ENCODE measurements at regions not wholly inside any gene's neighbourhood (a gene's known extent, or its start where the extent isn't known, plus 50 kb on each side); places are given as distances from the start of the nearest gene placed in this dataset.
"Not testable (repeated sequence)": the region's sequence is repeated elsewhere in the genome, so short reads cannot be mapped to it uniquely, and the experiment has no call there.

DNA sequence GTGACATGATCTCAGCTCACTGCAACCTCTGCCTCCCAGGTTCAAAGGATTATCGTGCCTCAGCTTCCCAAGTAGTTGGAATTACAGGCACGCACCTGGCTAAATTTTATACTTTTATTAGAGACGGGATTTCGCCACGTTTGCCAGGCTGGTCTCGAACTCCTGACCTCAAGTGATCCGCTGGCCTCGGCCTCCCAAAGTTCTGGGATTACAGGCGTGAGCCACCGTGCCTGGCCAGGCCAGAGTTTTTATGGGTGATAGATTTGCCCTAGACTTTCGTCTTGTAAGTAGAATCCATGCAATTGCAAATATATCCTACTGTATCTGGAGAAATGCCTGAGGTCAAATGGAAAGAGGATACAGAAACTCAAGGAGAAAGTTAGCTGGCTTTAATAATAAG, 819.9 kb upstream of the SLITRK1 start:
- peaks cover 11% of the 10 kb centered on the region for H3K36me3 Mint-ChIP-seq
- no peak overlapping the region for H3K4me3 Mint-ChIP-seq
- no peaks in the 10 kb centered on the region; the same call in 1 of the 2 replicates for H3K4me1 Mint-ChIP-seq
- H3K27me3 Mint-ChIP-seq (ENCODE audit: low read depth) = no peaks in the 10 kb centered on the region
- peaks cover 19% of the 10 kb centered on the region for H3K9me3 Mint-ChIP-seq
- TF ChIP-seq CREB1 (CRISPR knock-in tag; IDR thresholded peaks at IDR 0.05) (no peak), ZNF396 (CRISPR knock-in tag; IDR thresholded peaks at IDR 0.05; ENCODE audit: borderline replicate concordance) (no peak), IRF2 (CRISPR knock-in tag; IDR thresholded peaks at IDR 0.05; ENCODE audit: borderline replicate concordance, low read depth) (no peak), FOXK1 (CRISPR knock-in tag; IDR thresholded peaks at IDR 0.05) (no peak)
- ChIA-PET POLR2A (no interaction called here), CTCF (no interaction called here)
- ATAC-seq = no peak
- no peak for DNase-seq (ENCODE audit: low spot score)
- H3K27ac Mint-ChIP-seq = no peak overlapping the region

DNA sequence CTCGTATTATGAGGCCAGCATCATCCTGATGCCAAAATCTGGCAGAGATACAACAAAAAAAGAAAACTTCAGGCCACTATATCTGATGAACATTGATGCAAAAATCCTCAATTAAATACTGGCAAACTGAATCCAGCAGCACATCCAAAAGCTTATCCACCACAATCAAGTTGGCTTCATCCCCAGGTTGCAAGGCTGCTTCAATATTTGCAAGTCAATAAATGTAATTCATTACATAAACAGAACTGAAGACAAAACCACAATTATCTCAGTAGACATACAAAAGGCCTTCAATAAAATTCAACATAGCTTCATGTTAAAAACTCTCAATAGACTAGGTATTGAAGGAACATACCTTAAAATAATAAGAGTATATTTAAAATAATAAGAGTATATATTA, 815.3 kb upstream of the SLITRK1 start:
- H3K4me1 Mint-ChIP-seq; ATAC-seq; POLR2A ChIA-PET; H3K4me3 Mint-ChIP-seq; H3K27ac Mint-ChIP-seq; DNase-seq (ENCODE audit: low spot score); H3K27me3 Mint-ChIP-seq (ENCODE audit: low read depth); CTCF ChIA-PET: not testable (repeated sequence)
- Mint-ChIP-seq H3K9me3 (peaks cover 19% of the 10 kb centered on the region), H3K36me3 (peaks cover 11% of the 10 kb centered on the region)

DNA sequence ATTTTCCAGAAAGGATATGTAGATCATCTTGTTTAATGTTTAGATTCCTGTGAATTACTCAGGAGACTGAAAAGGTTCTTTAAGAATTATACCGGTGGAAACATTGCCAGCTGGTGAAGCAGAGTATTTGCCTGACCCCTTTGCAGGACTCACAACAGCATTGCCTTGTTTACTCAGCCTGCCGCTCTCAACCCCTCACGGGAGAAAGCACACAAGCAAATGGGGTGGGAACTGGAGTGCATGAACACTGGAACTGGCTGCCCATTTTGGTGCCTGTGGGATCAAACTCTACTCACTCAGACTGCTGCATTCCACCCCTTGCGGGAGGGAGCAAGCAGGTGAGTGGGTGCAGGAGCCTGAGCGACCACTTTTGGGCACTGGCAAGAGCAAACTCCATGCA, 804.7 kb upstream of the SLITRK1 start:
- ChIA-PET POLR2A (no interaction called here), CTCF (no interaction called here)
- Mint-ChIP-seq H3K9me3 (no peaks in the 10 kb centered on the region), H3K36me3 (no peaks in the 10 kb centered on the region), H3K4me3 (no peak overlapping the region), H3K4me1 (no peaks in the 10 kb centered on the region), H3K27ac (no peak overlapping the region), H3K27me3 (ENCODE audit: low read depth) (no peaks in the 10 kb centered on the region)
- no peak for ATAC-seq
- no peak for DNase-seq (ENCODE audit: low spot score)
- TF ChIP-seq ZNF263 (CRISPR knock-in tag; IDR thresholded peaks at IDR 0.05; ENCODE audit: low read depth) (no peak), SOX15 (CRISPR knock-in tag; IDR thresholded peaks at IDR 0.05) (no peak), TEAD1 (CRISPR knock-in tag; IDR thresholded peaks at IDR 0.05) (no peak), TCF7 (CRISPR knock-in tag; IDR thresholded peaks at IDR 0.05; ENCODE audit: low read depth) (no peak), GRHL2 (CRISPR knock-in tag; IDR thresholded peaks at IDR 0.05; ENCODE audit: insufficient replicate concordance, severe bottlenecking) (no peak), TEAD4 (CRISPR knock-in tag; IDR thresholded peaks at IDR 0.05) (no peak), ZBTB21 (CRISPR knock-in tag; IDR thresholded peaks at IDR 0.05; ENCODE audit: borderline replicate concordance) (no peak)
- TF ChIP-seq, protein P1, sequence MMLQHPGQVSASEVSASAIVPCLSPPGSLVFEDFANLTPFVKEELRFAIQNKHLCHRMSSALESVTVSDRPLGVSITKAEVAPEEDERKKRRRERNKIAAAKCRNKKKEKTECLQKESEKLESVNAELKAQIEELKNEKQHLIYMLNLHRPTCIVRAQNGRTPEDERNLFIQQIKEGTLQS (CRISPR knock-in tag; conservative IDR thresholded peaks at IDR 0.05) = no peak
- TF ChIP-seq, protein P2, sequence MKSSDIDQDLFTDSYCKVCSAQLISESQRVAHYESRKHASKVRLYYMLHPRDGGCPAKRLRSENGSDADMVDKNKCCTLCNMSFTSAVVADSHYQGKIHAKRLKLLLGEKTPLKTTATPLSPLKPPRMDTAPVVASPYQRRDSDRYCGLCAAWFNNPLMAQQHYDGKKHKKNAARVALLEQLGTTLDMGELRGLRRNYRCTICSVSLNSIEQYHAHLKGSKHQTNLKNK (CRISPR knock-in tag; IDR thresholded peaks at IDR 0.05) = no peak
- TF ChIP-seq, protein P3, sequence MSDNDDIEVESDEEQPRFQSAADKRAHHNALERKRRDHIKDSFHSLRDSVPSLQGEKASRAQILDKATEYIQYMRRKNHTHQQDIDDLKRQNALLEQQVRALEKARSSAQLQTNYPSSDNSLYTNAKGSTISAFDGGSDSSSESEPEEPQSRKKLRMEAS (CRISPR knock-in tag; IDR thresholded peaks at IDR 0.05) = no peak
- TF ChIP-seq, protein P4, sequence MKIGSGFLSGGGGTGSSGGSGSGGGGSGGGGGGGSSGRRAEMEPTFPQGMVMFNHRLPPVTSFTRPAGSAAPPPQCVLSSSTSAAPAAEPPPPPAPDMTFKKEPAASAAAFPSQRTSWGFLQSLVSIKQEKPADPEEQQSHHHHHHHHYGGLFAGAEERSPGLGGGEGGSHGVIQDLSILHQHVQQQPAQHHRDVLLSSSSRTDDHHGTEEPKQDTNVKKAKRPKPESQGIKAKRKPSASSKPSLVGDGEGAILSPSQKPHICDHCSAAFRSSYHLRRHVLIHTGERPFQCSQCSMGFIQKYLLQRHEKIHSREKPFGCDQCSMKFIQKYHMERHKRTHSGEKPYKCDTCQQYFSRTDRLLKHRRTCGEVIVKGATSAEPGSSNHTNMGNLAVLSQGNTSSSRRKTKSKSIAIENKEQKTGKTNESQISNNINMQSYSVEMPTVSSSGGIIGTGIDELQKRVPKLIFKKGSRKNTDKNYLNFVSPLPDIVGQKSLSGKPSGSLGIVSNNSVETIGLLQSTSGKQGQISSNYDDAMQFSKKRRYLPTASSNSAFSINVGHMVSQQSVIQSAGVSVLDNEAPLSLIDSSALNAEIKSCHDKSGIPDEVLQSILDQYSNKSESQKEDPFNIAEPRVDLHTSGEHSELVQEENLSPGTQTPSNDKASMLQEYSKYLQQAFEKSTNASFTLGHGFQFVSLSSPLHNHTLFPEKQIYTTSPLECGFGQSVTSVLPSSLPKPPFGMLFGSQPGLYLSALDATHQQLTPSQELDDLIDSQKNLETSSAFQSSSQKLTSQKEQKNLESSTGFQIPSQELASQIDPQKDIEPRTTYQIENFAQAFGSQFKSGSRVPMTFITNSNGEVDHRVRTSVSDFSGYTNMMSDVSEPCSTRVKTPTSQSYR (CRISPR knock-in tag; IDR thresholded peaks at IDR 0.05) = no peak
- TF ChIP-seq, protein P5, sequence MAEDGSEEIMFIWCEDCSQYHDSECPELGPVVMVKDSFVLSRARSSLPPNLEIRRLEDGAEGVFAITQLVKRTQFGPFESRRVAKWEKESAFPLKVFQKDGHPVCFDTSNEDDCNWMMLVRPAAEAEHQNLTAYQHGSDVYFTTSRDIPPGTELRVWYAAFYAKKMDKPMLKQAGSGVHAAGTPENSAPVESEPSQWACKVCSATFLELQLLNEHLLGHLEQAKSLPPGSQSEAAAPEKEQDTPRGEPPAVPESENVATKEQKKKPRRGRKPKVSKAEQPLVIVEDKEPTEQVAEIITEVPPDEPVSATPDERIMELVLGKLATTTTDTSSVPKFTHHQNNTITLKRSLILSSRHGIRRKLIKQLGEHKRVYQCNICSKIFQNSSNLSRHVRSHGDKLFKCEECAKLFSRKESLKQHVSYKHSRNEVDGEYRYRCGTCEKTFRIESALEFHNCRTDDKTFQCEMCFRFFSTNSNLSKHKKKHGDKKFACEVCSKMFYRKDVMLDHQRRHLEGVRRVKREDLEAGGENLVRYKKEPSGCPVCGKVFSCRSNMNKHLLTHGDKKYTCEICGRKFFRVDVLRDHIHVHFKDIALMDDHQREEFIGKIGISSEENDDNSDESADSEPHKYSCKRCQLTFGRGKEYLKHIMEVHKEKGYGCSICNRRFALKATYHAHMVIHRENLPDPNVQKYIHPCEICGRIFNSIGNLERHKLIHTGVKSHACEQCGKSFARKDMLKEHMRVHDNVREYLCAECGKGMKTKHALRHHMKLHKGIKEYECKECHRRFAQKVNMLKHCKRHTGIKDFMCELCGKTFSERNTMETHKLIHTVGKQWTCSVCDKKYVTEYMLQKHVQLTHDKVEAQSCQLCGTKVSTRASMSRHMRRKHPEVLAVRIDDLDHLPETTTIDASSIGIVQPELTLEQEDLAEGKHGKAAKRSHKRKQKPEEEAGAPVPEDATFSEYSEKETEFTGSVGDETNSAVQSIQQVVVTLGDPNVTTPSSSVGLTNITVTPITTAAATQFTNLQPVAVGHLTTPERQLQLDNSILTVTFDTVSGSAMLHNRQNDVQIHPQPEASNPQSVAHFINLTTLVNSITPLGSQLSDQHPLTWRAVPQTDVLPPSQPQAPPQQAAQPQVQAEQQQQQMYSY (CRISPR knock-in tag; IDR thresholded peaks at IDR 0.05) = no peak
- TF ChIP-seq, protein P6, sequence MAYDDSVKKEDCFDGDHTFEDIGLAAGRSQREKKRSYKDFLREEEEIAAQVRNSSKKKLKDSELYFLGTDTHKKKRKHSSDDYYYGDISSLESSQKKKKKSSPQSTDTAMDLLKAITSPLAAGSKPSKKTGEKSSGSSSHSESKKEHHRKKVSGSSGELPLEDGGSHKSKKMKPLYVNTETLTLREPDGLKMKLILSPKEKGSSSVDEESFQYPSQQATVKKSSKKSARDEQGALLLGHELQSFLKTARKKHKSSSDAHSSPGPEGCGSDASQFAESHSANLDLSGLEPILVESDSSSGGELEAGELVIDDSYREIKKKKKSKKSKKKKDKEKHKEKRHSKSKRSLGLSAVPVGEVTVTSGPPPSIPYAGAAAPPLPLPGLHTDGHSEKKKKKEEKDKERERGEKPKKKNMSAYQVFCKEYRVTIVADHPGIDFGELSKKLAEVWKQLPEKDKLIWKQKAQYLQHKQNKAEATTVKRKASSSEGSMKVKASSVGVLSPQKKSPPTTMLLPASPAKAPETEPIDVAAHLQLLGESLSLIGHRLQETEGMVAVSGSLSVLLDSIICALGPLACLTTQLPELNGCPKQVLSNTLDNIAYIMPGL (CRISPR knock-in tag; IDR thresholded peaks at IDR 0.05) = no peak
- TF ChIP-seq, protein P7, sequence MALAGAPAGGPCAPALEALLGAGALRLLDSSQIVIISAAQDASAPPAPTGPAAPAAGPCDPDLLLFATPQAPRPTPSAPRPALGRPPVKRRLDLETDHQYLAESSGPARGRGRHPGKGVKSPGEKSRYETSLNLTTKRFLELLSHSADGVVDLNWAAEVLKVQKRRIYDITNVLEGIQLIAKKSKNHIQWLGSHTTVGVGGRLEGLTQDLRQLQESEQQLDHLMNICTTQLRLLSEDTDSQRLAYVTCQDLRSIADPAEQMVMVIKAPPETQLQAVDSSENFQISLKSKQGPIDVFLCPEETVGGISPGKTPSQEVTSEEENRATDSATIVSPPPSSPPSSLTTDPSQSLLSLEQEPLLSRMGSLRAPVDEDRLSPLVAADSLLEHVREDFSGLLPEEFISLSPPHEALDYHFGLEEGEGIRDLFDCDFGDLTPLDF (CRISPR knock-in tag; IDR thresholded peaks at IDR 0.05) = no peak
